GM04503 (cell line): ENCODE measurements at regions not wholly inside any gene's neighbourhood (a gene's known extent, or its start where the extent isn't known, plus 50 kb on each side); places are given as distances from the start of the nearest gene placed in this dataset.
"Not testable (repeated sequence)": the region's sequence is repeated elsewhere in the genome, so short reads cannot be mapped to it uniquely, and the experiment has no call there.

Experiments
- DNase-seq: peaks from one replicate; pipeline ENCODE4 v3.0.0-alpha.2; 2012; ENCODE audit warnings: low read depth

DNA sequence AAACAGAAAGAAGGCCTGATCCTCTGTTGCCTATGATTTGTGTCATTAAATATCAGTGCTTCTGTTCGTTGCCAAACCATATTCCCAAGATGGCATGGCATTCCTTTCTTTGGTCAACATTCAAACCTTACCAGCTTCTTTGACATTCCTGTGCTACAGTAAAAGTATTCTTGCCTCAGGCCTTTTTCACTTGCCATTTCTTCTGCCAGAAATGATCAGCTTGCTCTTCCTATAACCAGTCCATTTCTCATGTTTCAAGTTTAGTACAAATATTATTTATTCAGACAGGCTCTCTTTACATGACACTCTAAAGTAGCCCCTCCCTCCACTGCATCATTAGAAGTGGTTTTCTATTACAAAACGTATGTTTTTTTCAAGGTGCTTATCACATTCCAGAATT is 278.3 kb downstream of the KCNJ2 start:
- no peak for DNase-seq

DNA sequence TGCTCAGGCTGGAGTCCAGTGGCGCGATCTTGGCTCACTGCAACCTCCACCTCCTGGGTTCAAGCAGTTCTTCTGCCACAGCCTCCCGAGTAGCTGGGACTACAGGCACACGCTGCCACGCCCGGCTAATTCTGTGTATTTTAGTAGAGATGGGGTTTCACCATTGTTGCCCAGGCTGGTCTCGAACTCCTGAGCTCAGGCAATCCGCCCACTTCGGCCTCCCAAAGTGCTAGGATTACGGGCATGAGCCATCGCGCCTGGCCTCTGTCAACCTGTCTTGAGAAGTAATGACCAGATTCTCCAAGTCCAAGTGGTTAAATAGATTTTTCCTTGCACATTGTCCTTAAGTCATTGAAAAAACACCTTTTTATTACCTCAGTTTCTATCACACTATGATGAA is 283.7 kb downstream of the KCNJ2 start:
- not testable (repeated sequence) for DNase-seq

DNA sequence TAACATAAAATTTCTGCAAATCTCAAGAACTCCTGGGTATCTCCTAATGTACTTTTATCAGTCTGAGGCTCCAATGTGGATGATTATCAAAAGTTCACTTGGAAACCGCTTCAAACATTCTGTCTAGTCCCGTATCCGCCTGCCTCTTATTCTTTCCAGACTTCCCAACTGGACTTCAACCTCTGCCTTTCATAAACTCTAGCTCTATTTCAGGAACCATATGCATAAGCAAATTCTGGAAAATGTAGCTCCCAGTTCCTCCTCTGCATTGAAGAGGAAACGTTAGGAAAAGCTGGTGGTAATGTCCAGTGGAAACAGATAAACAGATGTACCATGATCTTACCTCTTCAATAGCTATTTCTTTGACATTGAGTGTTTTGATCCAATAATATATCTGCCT is 285.0 kb downstream of the KCNJ2 start:
- no peak for DNase-seq

DNA sequence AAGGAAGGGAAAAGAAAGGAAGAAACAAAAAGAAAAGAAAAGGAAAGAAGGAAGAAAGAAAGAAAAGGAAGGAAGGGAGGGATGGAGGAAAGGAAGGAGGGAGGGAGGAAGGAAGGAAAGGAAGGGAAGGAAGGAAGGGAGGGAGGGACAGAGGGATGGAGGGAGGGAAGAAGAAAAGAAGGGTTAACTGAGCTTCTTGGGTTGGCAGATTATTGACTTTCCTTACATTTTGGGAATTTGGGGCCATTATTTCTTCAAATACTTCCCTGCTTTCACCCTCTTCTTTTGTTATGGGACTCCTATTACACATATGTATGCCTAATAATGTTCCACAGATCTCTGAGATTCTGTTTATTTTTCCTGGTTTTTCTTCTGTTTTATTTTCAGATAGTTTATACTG is 285.6 kb downstream of the KCNJ2 start:
- no peak for DNase-seq

DNA sequence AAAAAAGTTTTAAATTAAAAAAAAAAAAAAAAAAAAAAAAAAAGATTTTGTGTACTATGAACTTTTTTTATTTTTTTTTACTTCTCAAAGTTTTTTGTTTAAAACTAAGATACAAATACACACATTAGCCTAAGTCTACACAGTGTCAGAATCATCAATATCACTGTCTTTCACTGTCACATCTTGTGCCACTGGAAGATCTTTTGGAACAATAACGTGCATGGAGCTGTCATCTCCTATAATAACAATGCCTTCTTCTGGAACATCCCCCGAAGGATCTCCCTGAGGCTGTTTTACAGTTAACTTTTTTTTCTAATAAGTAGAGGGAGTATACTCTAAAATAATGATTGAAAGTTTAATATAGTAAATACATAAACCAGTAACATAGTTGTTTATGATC is 295.7 kb downstream of the KCNJ2 start:
- no peak for DNase-seq

DNA sequence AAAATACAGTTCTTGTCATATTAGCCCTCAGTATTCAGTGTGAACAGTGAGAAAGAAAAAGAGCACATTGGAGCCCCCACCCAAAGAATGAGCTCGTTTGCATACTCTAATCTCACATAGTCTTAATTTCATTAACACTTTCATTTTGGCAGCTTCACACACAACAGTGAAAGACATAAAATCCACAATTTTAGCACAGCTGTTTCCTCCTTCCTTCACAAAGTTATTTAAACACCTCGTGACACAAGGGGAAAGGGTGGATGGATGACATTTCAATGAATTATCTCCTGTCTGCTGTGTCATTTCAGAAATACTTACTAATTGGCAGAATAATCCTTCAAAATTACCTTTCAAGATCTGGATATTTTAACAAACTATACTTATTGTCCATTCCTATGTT is 299.3 kb downstream of the KCNJ2 start:
- no peak for DNase-seq

DNA sequence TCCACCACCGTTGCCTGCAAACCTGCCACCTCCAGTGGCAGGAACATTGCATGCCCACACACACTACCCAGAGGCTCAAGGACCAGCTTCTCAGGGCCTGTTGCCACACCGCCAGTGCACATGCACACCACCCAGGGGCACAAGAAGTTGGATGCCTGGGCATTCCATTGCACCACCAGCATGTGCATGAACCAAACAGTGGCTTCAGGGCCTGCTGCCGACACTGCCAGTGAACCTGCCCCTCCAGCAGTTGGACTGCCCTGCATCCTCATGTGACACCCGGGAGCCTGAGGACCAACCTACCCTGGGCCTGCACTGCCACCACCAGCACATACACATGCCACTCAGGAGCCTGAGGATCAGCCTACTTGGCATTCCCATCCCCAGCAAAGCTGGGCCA is 303.7 kb downstream of the KCNJ2 start:
- DNase-seq, result no peak

DNA sequence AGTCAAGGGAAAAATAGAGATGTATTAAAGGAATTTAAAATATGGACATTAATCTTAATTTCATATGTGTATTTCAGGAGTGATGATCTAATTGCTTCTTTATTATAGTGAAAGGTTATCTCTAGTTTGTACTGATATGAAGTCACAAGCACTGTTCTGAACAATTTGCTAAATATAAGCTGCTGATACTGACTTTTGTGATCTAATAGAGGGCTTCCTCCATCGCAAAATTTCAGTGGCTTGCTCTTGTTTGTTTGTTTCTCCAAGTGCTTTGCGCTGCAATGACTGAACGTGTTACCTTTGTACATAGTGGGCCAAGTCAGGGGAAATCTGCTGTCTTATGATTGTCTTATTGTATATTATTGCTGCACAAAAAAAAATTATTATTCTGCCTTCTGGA is 307.0 kb downstream of the KCNJ2 start:
- no peak for DNase-seq

DNA sequence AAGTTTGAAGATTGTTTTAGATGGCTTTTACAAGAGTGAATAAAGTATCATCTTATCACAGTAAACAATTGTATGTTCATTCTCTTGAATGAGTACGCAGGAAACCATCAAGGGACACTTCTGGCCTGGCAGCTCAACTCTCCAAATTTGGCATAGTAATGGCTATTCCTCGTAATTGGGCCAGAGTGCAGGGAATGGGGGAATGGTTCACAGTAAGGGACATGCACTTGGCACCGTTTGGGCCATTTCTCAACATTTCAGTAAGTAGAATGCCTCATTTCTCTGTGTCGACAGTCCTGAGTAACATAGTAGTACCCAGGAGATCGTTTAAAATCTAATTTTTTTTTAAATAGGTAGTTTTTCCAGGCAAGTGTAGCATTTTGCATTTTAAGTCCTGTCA is 309.6 kb downstream of the KCNJ2 start:
- DNase-seq, result no peak

DNA sequence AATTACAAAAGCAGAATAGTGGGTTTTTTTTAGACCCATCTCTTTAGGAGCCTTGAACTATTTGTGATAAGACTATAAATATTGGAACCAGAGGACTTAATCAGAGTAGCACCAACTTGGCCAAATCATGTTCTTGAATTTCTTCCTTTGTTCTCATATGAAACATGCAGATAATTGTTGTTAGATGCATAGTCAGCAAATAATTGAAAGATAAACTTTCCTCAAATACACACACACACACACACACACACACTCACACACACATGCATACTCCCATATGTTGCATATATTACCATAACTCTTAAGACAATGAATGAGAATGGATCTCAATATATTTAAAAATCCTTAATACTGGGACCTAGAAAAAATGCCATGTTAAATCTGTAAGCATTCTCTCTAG is 310.4 kb downstream of the KCNJ2 start:
- no peak for DNase-seq

DNA sequence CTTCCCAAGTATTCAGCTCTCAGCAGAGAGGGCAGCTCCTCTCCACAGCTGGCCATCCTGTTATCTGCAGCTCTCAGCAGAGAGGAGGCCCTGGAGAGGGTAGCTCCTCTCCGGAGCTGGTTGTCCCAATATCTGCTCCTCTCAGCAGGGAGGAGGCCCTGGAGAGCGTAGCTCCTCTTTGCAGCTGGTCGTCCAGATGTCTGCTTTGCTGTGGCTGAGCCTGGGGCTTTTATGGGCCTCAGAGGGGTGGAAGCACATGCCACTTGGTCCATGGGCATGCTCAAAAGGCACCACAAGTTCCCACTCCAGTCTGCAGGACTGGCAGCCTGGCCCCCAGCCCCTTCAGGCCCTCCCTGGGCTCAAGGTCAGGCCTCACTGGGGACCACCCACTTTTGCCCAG is 314.3 kb downstream of the KCNJ2 start:
- DNase-seq, result no peak

DNA sequence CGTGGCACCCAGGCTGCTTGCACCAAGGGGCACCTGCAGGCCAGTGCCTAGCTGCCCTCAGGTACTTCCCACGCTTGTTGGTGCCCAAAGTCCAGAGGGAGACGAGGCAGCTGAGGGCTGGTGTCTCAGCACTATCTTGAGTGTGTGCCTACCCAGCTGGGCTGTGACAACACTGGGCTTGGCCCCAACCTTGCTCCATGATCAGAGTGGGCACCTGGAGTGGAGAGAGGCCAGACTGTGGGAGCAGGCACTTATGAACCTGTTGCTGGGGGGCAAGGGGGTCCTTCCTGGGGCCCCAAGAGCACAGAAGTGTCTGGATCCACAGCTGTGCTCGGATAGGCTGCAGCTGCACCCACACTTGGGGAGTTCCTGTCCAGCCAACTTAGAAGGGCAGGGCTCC is 314.7 kb downstream of the KCNJ2 start:
- no peak for DNase-seq

DNA sequence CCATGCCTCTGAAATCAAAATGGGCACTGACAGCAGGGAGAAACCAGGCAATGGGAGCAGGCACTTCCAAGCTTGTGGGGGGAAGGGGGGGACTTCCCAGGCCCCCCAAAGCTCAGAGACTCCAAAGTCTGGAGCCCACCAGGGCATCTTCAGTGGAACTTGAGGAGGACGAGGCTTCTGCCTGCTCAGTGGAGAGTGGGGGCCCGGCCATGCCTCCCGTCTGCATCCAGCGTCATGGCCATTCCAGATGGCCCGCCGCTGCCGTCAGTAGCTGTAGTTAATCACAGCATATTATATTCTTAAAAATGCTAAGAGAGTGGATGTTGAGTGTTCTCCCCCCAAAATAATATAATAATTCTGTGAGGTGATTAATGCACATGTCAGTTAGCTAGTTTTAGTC is 315.2 kb downstream of the KCNJ2 start:
- DNase-seq, result no peak

DNA sequence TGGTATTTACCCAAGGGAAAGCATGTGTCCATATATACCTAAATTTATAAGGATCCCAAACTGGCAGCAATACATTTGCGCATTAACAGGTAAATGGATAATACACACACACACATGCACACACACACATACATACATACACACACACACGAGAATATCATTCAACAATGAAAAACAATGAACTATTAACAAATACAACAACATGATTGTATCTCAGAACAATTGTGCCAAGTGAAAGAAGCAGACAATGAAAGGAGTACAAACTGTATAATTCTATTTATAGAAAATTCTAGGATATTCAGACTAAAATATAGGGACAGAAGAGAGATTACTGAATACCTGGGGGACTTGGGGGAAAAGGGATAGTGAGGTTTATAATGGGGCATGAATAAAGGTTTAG is 323.0 kb downstream of the KCNJ2 start:
- DNase-seq, result no peak

DNA sequence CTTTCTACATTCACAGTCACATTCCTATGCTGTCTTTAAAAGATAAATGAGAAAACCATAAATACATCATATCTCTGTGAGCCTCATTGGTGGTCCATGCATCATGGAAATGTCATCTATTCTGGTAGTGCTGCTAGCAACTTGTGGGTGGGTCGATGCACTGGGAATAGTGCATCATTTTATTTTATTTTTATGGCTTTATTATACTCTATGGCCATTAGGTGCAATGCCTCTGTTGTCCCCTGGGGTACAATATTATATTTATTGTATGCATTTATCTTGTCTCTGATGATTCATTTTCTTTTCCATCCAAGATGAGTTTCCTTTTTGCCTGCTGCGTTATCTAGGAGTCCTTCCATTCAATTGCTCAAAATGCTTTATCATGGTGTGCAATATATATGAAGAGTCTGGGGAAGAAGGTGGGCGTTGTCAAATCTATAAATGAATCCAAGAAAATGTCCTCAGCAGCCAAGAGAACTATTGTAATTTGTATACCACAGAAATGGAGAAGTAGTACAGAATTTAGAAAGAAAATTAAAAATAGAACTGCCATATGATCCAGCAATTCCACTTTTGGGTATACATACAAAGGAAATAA is 324.0 kb downstream of the KCNJ2 start:
- DNase-seq, result no peak

DNA sequence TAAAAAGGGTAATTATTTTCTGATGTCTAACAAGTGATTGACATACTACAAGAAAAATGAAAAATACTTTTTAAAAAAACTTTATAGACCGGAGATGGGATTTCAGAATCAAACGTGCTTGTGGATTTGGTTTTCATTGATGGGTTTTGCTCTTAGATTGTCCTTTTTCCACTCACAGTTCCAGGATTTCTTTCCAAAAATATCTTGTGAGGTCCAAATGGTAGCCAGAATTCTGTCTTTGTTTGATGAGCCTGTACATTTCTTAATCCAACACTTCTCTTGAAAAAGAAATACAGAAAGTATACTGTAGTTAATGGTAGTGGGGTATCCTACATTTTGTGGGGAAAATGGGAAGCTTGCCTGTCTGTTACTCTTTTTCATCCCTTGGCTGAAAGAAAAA is 329.3 kb downstream of the KCNJ2 start:
- DNase-seq, result no peak

DNA sequence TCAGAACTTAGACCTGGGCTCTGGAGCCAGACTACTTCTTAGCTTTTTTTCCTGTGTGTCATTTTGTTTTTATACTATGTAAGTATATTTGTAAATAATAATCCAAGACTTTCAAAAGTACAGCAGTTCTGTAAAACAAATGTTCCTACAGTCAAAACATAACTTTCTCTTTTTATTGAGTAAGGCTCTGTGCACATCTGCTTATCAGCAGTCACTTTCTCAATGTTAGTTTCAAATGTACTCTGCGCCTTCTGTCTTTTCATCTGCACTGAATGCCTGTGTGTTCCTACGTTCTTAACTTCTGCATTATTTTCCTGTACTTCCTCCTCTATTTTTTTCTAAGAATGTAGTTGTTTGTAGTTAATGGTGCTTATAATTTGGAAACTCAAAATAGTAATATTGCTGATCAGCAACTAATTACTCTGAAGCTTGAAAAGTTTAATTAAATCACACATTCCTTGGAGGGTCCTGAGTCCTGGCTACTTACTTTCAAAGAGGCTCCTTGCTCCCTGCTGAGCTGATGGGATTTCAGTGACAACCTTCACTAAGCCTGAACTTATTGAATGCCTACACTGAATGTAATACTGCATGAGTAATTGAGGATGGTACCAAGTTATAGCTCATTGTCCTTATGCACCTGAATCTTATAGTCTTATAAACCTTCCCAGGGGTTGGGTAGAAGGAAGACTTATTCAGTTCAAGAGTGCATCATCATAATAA is 329.9 kb downstream of the KCNJ2 start:
- no peak for DNase-seq

DNA sequence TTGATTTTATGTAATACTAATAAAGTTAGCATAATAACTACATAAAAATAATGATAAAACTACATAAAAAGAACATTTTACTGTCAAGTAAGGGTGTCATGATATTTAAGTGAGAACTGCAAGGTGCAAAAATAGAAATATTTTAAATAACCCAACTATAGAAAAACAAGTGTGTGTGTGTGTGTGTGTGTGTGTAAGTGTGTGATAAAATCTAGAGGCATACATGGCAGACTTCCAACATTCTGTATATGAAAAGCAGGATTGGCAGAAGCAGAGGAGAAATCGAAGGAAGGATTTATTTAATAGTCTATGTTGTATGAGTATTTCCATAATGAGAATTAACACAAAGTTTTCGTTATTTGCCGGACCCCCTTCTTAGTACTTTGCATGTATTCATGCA is 334.1 kb downstream of the KCNJ2 start:
- no peak for DNase-seq

DNA sequence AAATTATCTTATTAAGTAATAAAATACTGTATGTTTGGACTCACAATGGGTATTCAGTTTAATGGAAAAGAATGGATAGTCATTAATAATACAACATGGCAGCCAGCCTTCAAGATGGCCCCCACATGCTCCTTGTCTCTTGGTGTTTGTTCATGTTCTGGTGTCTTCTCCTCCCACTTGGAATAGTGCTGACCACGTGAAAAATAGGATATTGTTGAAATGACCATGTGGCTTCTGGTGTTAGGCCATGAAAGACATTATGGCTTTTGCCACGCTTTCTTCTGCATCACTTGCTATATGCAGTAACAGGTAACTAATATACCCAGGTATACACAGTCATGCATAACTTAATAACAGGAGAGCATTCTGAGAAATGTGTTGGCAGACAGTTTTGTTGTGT is 341.0 kb downstream of the KCNJ2 start:
- no peak for DNase-seq

DNA sequence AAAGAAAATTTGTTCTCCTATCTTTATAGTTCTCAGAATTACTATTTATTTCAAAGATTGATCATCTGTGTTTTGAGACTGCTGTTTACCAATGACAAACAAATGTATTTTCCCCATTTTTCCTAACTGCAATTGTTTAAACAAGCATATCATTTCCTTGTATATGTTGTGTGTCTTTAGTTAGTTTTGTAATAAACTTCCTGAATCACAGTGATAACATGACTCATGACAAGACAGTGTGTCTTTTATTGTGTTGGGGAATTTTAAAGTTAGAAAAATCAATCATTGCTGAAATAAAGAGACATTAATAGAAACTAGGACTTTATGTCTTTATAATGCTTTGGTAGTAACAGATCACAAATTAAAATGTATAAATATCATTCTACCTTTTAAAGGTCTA is 348.5 kb downstream of the KCNJ2 start:
- no peak for DNase-seq

DNA sequence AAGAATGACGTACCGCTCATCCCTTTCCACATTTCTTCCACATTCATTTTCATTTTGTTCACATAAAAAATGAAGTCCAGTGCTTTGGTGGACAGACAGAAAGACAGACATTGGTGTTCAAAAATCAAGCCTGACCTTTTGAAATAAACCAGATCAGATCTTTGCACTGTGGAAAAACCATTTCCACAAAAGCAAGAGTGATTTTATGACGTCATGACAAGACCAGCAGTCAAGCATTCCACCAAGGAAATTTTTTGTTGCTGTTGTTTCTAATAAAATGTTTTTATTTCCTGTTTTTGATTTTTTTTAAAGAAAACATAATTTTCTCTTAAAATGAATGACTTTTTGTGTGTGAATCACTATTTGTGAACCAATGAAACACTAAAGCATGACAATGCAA is 350.0 kb downstream of the KCNJ2 start:
- no peak for DNase-seq

DNA sequence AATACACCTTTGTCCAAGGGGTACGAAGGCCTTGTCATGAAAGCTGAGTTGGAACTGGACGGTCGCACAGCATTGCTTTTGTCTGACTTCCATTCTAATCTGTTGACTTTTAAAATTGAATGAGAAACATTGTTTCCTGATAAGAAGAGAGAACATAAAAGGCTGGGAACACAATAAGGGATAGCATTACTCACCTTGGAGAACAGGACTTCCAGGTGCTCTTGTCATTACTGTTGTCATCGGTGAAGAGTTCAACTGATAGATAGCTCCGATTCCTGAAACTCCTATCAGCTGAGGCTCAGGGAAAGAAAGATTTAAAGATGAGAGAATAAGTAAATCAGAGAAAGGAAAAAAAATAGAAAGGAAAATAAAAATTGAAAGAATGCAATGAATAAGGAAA is 351.1 kb downstream of the KCNJ2 start:
- DNase-seq, result no peak

DNA sequence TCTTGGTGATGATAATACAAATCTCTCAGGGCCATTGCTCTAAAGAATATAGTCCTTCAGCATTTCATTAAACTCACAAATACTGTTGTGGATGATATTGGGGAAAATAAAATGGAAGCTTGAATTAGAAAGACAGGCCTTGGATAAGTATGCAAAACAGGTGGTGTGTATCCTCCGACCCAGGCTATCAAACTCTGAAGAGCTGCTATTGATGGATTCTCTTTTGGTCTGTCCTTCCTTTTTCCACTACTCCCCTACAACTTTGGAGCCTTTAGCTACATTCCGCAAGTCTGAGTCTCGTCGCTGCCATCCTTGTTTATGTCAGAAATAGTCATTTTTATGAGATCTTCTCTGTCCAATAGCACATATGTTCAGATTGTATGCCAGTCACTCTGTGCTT is 351.6 kb downstream of the KCNJ2 start:
- no peak for DNase-seq

DNA sequence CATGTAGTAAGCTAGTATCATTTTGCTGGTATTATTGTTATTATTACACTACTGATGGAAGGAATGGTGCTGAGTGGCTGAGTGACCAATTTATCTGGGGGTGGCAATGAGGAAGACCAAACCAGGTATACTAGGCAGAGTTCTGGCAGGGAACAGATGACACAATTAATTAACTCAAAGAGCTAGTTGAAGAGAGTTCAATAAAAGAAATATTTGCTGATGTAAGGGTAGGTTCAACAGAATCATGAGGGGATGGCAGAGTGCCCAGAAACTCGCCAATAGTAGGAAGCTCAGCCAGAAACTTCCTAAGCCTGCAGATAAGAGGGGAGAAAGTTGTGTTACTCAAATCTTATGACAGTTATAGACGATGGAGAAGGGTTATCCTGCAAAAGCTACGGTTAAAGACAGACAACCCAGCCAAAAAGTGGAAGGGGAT is 352.5 kb downstream of the KCNJ2 start:
- no peak for DNase-seq
